Neural cell (in vitro differentiated cells): ENCODE measurements at regions not wholly inside any gene's neighbourhood (a gene's known extent, or its start where the extent isn't known, plus 50 kb on each side); places are given as distances from the start of the nearest gene placed in this dataset.

Experiments
- CTCF ChIP-seq: fragments of 450-650 bp; IDR thresholded peaks from 2 replicates; pipeline ENCODE4 v1.5.1; 2014; ENCODE audit warnings: antibody characterized with exemption, mild to moderate bottlenecking, moderate library complexity; ENCODE audit not compliant: poor library complexity, severe bottlenecking
- EP300 ChIP-seq: fragments of 450-650 bp; conservative IDR thresholded peaks from 2 replicates; pipeline ENCODE4 v1.6.1; 2014; ENCODE audit warnings: antibody characterized with exemption, mild to moderate bottlenecking, moderate library complexity; ENCODE audit not compliant: poor library complexity, severe bottlenecking
- EZH2 ChIP-seq: fragments of 200-600, 300-800 bp; shearing (Covaris generic), sonication (generic); IDR thresholded peaks from 2 replicates; pipeline ENCODE4 v1.6.1; 2014; ENCODE audit warnings: antibody characterized with exemption, low read length, borderline replicate concordance, mild to moderate bottlenecking; ENCODE audit not compliant: insufficient read depth, poor library complexity, severe bottlenecking
- MXI1 ChIP-seq: fragments of 450-650 bp; conservative IDR thresholded peaks from 2 replicates; pipeline ENCODE4 v1.6.1; 2014; ENCODE audit warnings: antibody characterized with exemption, mild to moderate bottlenecking; ENCODE audit not compliant: poor library complexity, severe bottlenecking
- POLR2AphosphoS5 ChIP-seq: IDR thresholded peaks from 2 replicates; pipeline ENCODE4 v1.6.1; 2012
- RAD21 ChIP-seq: fragments of 450-650 bp; conservative IDR thresholded peaks from 2 replicates; pipeline ENCODE4 v1.6.1; 2014; ENCODE audit warnings: antibody characterized with exemption, mild to moderate bottlenecking, moderate library complexity
- REST ChIP-seq: IDR thresholded peaks from 2 replicates; pipeline ENCODE4 v1.6.1; 2012; ENCODE audit warnings: borderline replicate concordance

- TF ChIP-seq CTCF (no peak), EP300 (no peak), EZH2 (no peak), RAD21 (no peak), POLR2AphosphoS5 (no peak), REST (no peak), MXI1 (no peak)
Observed at GRCh38 chr4:159925770-159926169, 822.9 kb downstream of the RAPGEF2 start.
